HEK293T (cell line): ENCODE measurements at regions not wholly inside any gene's neighbourhood (a gene's known extent, or its start where the extent isn't known, plus 50 kb on each side); places are given as distances from the start of the nearest gene placed in this dataset.

Experiments
- ARNT ChIP-seq: fragments of 450-650 bp; IDR thresholded peaks from 2 replicates; pipeline ENCODE4 v1.6.1; 2017; ENCODE audit warnings: mild to moderate bottlenecking
- BHLHE40 ChIP-seq: fragments of 450-650 bp; IDR thresholded peaks from 2 replicates; pipeline ENCODE4 v1.6.1; 2016; ENCODE audit warnings: mild to moderate bottlenecking, moderate library complexity, borderline replicate concordance
- CTBP1 ChIP-seq: fragments of 450-650 bp; IDR thresholded peaks from 2 replicates; pipeline ENCODE4 v1.6.1; 2016; ENCODE audit warnings: borderline replicate concordance
- ELF4 ChIP-seq: fragments of 450-650 bp; IDR thresholded peaks from 2 replicates; pipeline ENCODE4 v1.6.1; 2017; ENCODE audit warnings: antibody characterized with exemption
- FOXA1 ChIP-seq: fragments of 450-650 bp; IDR thresholded peaks from 2 replicates; pipeline ENCODE4 v1.6.1; 2016; ENCODE audit warnings: mild to moderate bottlenecking
- FOXK2 ChIP-seq: fragments of 450-650 bp; IDR thresholded peaks from 2 replicates; pipeline ENCODE4 v1.6.1; 2016; ENCODE audit warnings: mild to moderate bottlenecking
- FOXM1 ChIP-seq: fragments of 450-650 bp; IDR thresholded peaks from 2 replicates; pipeline ENCODE4 v1.6.1; 2017; ENCODE audit warnings: mild to moderate bottlenecking, borderline replicate concordance
- HDGF ChIP-seq: fragments of 450-650 bp; IDR thresholded peaks from 2 replicates; pipeline ENCODE4 v1.6.1; 2017; ENCODE audit warnings: antibody characterized with exemption, borderline replicate concordance
- NFRKB ChIP-seq: fragments of 450-650 bp; IDR thresholded peaks from 2 replicates; pipeline ENCODE4 v1.6.1; 2016; ENCODE audit warnings: mild to moderate bottlenecking, moderate library complexity
- PKNOX1 ChIP-seq: fragments of 450-650 bp; IDR thresholded peaks from 2 replicates; pipeline ENCODE4 v1.6.1; 2016
- SP1 ChIP-seq: fragments of 450-650 bp; IDR thresholded peaks from 2 replicates; pipeline ENCODE4 v1.6.1; 2017
- SUZ12 ChIP-seq: fragments of 450-650 bp; IDR thresholded peaks from 2 replicates; pipeline ENCODE4 v1.6.1; 2016; ENCODE audit warnings: mild to moderate bottlenecking
- TARDBP ChIP-seq: fragments of 450-650 bp; IDR thresholded peaks from 2 replicates; pipeline ENCODE4 v1.6.1; 2016
- ZNF384 ChIP-seq: fragments of 450-650 bp; IDR thresholded peaks from 2 replicates; pipeline ENCODE4 v1.6.1; 2016

GRCh38 chr11:69241075-69241740 is 52.7 kb upstream of the MYEOV start:
- TF ChIP-seq TARDBP: no peak
- TF ChIP-seq PKNOX1: no peak
- no peak for TF ChIP-seq SP1
- TF ChIP-seq ELF4: no peak
- TF ChIP-seq BHLHE40: no peak
- no peak for TF ChIP-seq NFRKB
- TF ChIP-seq HDGF: no peak
- TF ChIP-seq SUZ12: no peak
- no peak for TF ChIP-seq ARNT
- TF ChIP-seq FOXK2: no peak
- no peak for TF ChIP-seq FOXA1
- no peak for TF ChIP-seq ZNF384
- TF ChIP-seq CTBP1: no peak
- no peak for TF ChIP-seq FOXM1
